ENCODE measurements at regions not wholly inside any gene's neighbourhood (a gene's known extent, or its start where the extent isn't known, plus 50 kb on each side); places are given as distances from the start of the nearest gene placed in this dataset.

GRCh38 chr2:133667968-133668367 is 99.7 kb upstream of the NCKAP5 start:
- DNase-seq: no peak

- no peak for DNase-seq
Observed at GRCh38 chr2:133668547-133668946, 100.3 kb upstream of the NCKAP5 start.

- no peak for DNase-seq
Observed at GRCh38 chr2:133673305-133673905, 105.1 kb upstream of the NCKAP5 start.

GRCh38 chr2:133674066-133674432 is 105.8 kb upstream of the NCKAP5 start:
- DNase-seq: no peak

- DNase-seq: no peak
Observed at GRCh38 chr2:133674433-133675331, 106.4 kb upstream of the NCKAP5 start.

- DNase-seq: no peak
Observed at GRCh38 chr2:133676392-133677130, 108.3 kb upstream of the NCKAP5 start.

- DNase-seq: no peak
Observed at GRCh38 chr2:133680343-133681049, 112.2 kb upstream of the NCKAP5 start.

- DNase-seq: no peak
Observed at GRCh38 chr2:133682347-133682746, 114.1 kb upstream of the NCKAP5 start.

- no peak for DNase-seq
Observed at GRCh38 chr2:133682906-133683305, 114.6 kb upstream of the NCKAP5 start.

- no peak for DNase-seq
Observed at GRCh38 chr2:133685636-133686215, 117.5 kb upstream of the NCKAP5 start.

- DNase-seq: no peak
Observed at GRCh38 chr2:133690780-133691179, 122.5 kb upstream of the NCKAP5 start.

GRCh38 chr2:133691336-133691735 is 123.1 kb upstream of the NCKAP5 start:
- no peak for DNase-seq

GRCh38 chr2:133705287-133705686 is 137.0 kb upstream of the NCKAP5 start:
- DNase-seq: no peak

- DNase-seq: no peak
Observed at GRCh38 chr2:133710613-133711012, 142.3 kb upstream of the NCKAP5 start.

GRCh38 chr2:133711201-133711600 is 142.9 kb upstream of the NCKAP5 start:
- no peak for DNase-seq

GRCh38 chr2:133711806-133712205 is 143.5 kb upstream of the NCKAP5 start:
- no peak for DNase-seq

GRCh38 chr2:133712369-133712768 is 144.1 kb upstream of the NCKAP5 start:
- DNase-seq: no peak

GRCh38 chr2:133713049-133713580 is 144.9 kb upstream of the NCKAP5 start:
- DNase-seq: no peak

- DNase-seq: no peak
Observed at GRCh38 chr2:133716166-133716565, 147.9 kb upstream of the NCKAP5 start.

GRCh38 chr2:133717497-133717896 is 149.2 kb upstream of the NCKAP5 start:
- no peak for DNase-seq

- no peak for DNase-seq
Observed at GRCh38 chr2:133718688-133719201, 150.5 kb upstream of the NCKAP5 start.

- DNase-seq: no peak
Observed at GRCh38 chr2:133720429-133720828, 152.2 kb upstream of the NCKAP5 start.
